Neural cell (in vitro differentiated cells): ENCODE measurements at regions not wholly inside any gene's neighbourhood (a gene's known extent, or its start where the extent isn't known, plus 50 kb on each side); places are given as distances from the start of the nearest gene placed in this dataset.

Experiments used
- CTCF ChIP-seq: fragments of 450-650 bp; IDR thresholded peaks from 2 replicates; pipeline ENCODE4 v1.5.1; 2014; ENCODE audit warnings: antibody characterized with exemption, mild to moderate bottlenecking, moderate library complexity; ENCODE audit not compliant: poor library complexity, severe bottlenecking
- EP300 ChIP-seq: fragments of 450-650 bp; conservative IDR thresholded peaks from 2 replicates; pipeline ENCODE4 v1.6.1; 2014; ENCODE audit warnings: antibody characterized with exemption, mild to moderate bottlenecking, moderate library complexity; ENCODE audit not compliant: poor library complexity, severe bottlenecking
- MXI1 ChIP-seq: fragments of 450-650 bp; conservative IDR thresholded peaks from 2 replicates; pipeline ENCODE4 v1.6.1; 2014; ENCODE audit warnings: antibody characterized with exemption, mild to moderate bottlenecking; ENCODE audit not compliant: poor library complexity, severe bottlenecking
- POLR2AphosphoS5 ChIP-seq: IDR thresholded peaks from 2 replicates; pipeline ENCODE4 v1.6.1; 2012
- RAD21 ChIP-seq: fragments of 450-650 bp; conservative IDR thresholded peaks from 2 replicates; pipeline ENCODE4 v1.6.1; 2014; ENCODE audit warnings: antibody characterized with exemption, mild to moderate bottlenecking, moderate library complexity
- REST ChIP-seq: IDR thresholded peaks from 2 replicates; pipeline ENCODE4 v1.6.1; 2012; ENCODE audit warnings: borderline replicate concordance

- TF ChIP-seq CTCF (no peak), REST (peak; percentile 17), RAD21 (no peak), POLR2AphosphoS5 (no peak), MXI1 (no peak), EP300 (no peak)
These were observed 53.3 kb upstream of the PRDM11 start for GRCh38 chr11:45092901-45093760.
